Heart right ventricle (tissue), 16 donors: ENCODE measurements at regions not wholly inside any gene's neighbourhood (a gene's known extent, or its start where the extent isn't known, plus 50 kb on each side); places are given as distances from the start of the nearest gene placed in this dataset.

Experiments
- ATAC-seq, 8 donors: fragments of 200-7000 bp; cut with Tn5 transposase; one replicate each; pipeline ENCODE4 v1.9.1; 2020; ENCODE audit warnings: mild to moderate bottlenecking in 8 of 8, moderate library complexity in 8 of 8, moderate number of reproducible peaks in 1 of 8
- DNase-seq, 2 donors: peaks; one replicate each; pipeline ENCODE4 v3.0.0-alpha.2; 2020
- H3K27ac ChIP-seq, 10 donors: fragments of 200-600 bp; sonication (generic) in 2 of 10; one replicate each; pipeline versions ENCODE4 v1.5.0 to v1.8.0; 2020 to 2022; ENCODE audit warnings: mild to moderate bottlenecking in 3 of 10
- H3K27me3 ChIP-seq, 7 donors: fragments of 200-600 bp; one replicate each; pipeline ENCODE4 v1.8.0; 2021 to 2022; ENCODE audit warnings: mild to moderate bottlenecking in 2 of 7
- H3K36me3 ChIP-seq, 9 donors: fragments of 200-600 bp; sonication (generic) in 1 of 9; one replicate each; pipeline versions ENCODE4 v1.5.0 to v1.8.0; 2020 to 2022; ENCODE audit warnings: mild to moderate bottlenecking in 2 of 9
- H3K4me1 ChIP-seq, 9 donors: fragments of 200-600 bp; sonication (generic) in 1 of 9; one replicate each; pipeline versions ENCODE4 v1.5.0 to v1.8.0; 2020 to 2022; ENCODE audit warnings: mild to moderate bottlenecking in 4 of 9
- H3K4me3 ChIP-seq, 10 donors: fragments of 200-600 bp; sonication (generic) in 2 of 10; one replicate each; pipeline versions ENCODE4 v1.5.0 to v1.8.0; 2020 to 2022; ENCODE audit warnings: mild to moderate bottlenecking in 7 of 10, moderate library complexity in 2 of 10
- H3K9me3 ChIP-seq, 11 donors: fragments of 200-600 bp in 10 of 11; sonication (generic) in 2 of 11; one replicate each; pipeline versions ENCODE4 v1.5.0 to v1.8.0; 2013 to 2022; ENCODE audit warnings: mild to moderate bottlenecking in 2 of 11, control low read depth in 1 of 11, moderate library complexity in 1 of 11
- CTCF ChIP-seq, 9 donors: fragments of 200-600 bp; sonication (generic) in 2 of 9; IDR thresholded peaks; one replicate each; pipeline versions ENCODE4 v1.5.0 to v1.8.0; 2021 to 2022; ENCODE audit warnings: antibody characterized with exemption in 9 of 9, mild to moderate bottlenecking in 5 of 9, moderate library complexity in 1 of 9
- WGBS, 2 donors: extraction: QIAGEN DNeasy Blood & Tissue Kit; methylation state at CpG; one replicate each; pipeline ENCODE4 v1.1.7; 2013; ENCODE audit warnings: inconsistent platforms in 1 of 2; 5-methylcytosine and 5-hydroxymethylcytosine counted together
- intact Hi-C, 10 donors: fragments of 100-400 bp; cut with DNase I; formaldehyde crosslinking; loops; one replicate each; pipeline versions ENCODE4 v1.11.1 to v1.14.2; 2022
- donor health status: Arrhythmogenic right ventricular cardiomyopathy.
- donor health status: ischemic (EF 13 %, LVEDD 7.1; RV severe dilation, severe dysfunction).
- donor health status: healthy with polysubstance abuse.
- donor health status: DM: no; HTN: yes; CAD: no.
- donor health status: DM: no; HTN: no; CAD: no.
- donor health status: ischemic (EF 25% LVEDD 6.9; RV normal size, moderate dysfunction).
- donor health status: ischemic (EF 25% LVEDD 5.7; RV mildly dilated, moderate dysfunction).
- donor health status: healthy.
- donor health status: DM: yes; HTN: yes; CAD: no.
- donor health status: Ischemic cardiomyopathy.
- donor health status: ischemic (EF 35%, LVEDD 5.7; RV mildly dilated, moderate dysfunction).
- donor health status: nonischemic (EF 11% LVEDD 7.7; RV severe dilation, severe dysfunction).
- donor health status: DM: yes; HTN: yes; CAD: no.
- donor health status: PGD.
- donor health status: ischemic (EF 29% LVEDD 5.4; RV normal size, mild dysfunction).
- donor health status: nonischemic (EF 23%, LVEDD 6.1; RV moderate dilation, normal function).

- Histone ChIP-seq H3K27me3 (no peaks in the 10 kb centered on the region), H3K4me3 (no peak overlapping the region), H3K36me3 (no peaks in the 10 kb centered on the region), H3K9me3 (no peaks in the 10 kb centered on the region), H3K4me1 (no peaks in the 10 kb centered on the region), H3K27ac (no peak overlapping the region)
- intact Hi-C loops, result no loop called here
- 86 to 89% methylated on average over 1 of the region's 1 CpG for WGBS, 2 donors
- no peak for TF ChIP-seq CTCF (IDR thresholded peaks at IDR 0.05)
- DNase-seq, result no peak
- ATAC-seq, result no peak
Observed at GRCh38 chr14:86665975-86666374, 1136.0 kb downstream of the FLRT2 start.

GRCh38 chr14:86662334-86662733, 1132.4 kb downstream of the FLRT2 start:
- no peak for TF ChIP-seq CTCF (IDR thresholded peaks at IDR 0.05)
- no peaks in the 10 kb centered on the region for H3K27me3 ChIP-seq
- H3K9me3 ChIP-seq, result no peaks in the 10 kb centered on the region
- H3K36me3 ChIP-seq, result no peaks in the 10 kb centered on the region
- 86 to 90% methylated on average over 3 of the region's 3 CpGs for WGBS, 2 donors
- DNase-seq, result no peak
- H3K4me1 ChIP-seq, result no peaks in the 10 kb centered on the region
- no peak overlapping the region for H3K27ac ChIP-seq
- intact Hi-C loops, result no loop called here
- H3K4me3 ChIP-seq, result no peak overlapping the region
- ATAC-seq, result no peak

GRCh38 chr14:86654558-86655184, 1124.7 kb downstream of the FLRT2 start:
- Histone ChIP-seq H3K9me3 (peaks cover 0 to 16% (median 0%) of the 10 kb centered on the region in 11 donors), H3K36me3 (no peaks in the 10 kb centered on the region), H3K4me3 (no peak overlapping the region), H3K27me3 (no peaks in the 10 kb centered on the region), H3K27ac (no peak overlapping the region), H3K4me1 (no peaks in the 10 kb centered on the region)
- DNase-seq (peak; percentile 6 to 21), ATAC-seq (no peak)
- WGBS, 2 donors, result 53 to 62% methylated on average over 8 of the region's 8 CpGs
- TF ChIP-seq CTCF (IDR thresholded peaks at IDR 0.05), result peak in 7 of 9 donors; percentile 29 to 45 (median 34)
- intact Hi-C loops, result no loop called here

- TF ChIP-seq CTCF (IDR thresholded peaks at IDR 0.05), result no peak
- no peak for ATAC-seq
- Histone ChIP-seq H3K9me3 (peaks cover 0 to 23% (median 0%) of the 10 kb centered on the region in 11 donors), H3K4me3 (no peak overlapping the region), H3K4me1 (no peaks in the 10 kb centered on the region), H3K27me3 (no peaks in the 10 kb centered on the region), H3K27ac (no peak overlapping the region), H3K36me3 (no peaks in the 10 kb centered on the region)
- WGBS, 2 donors, result 85 to 90% methylated on average over 4 of the region's 4 CpGs
- intact Hi-C loops, result no loop called here
- no peak for DNase-seq
Observed at GRCh38 chr14:86652526-86652925, 1122.6 kb downstream of the FLRT2 start.
